ENCODE measurements at regions not wholly inside any gene's neighbourhood (a gene's known extent, or its start where the extent isn't known, plus 50 kb on each side); places are given as distances from the start of the nearest gene placed in this dataset.

DNA sequence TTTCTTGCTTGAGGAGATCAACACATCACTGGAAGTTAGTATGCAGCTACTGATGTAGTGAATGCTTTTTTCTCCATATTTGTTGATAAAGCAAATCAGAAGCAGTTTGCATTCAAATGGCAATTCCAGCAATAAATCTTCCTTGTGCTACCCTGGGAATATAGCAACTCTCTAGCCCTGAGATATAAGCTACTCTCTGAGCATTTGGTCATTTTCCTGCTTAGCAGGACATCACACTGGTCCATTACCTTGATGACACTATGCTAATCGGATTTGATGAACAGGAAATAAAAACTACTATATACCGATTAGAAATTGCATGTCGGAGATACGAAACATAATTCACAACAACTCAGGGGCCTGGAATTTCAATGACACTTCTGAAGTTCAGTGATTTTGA, 152.7 kb downstream of the CBLN2 start:
- Histone ChIP-seq H3K36me3 (no peaks in the 10 kb centered on the region), H3K27me3 (no peaks in the 10 kb centered on the region), H3K9me3 (no peaks in the 10 kb centered on the region), H3K4me3 (no peak overlapping the region)
- DNase-seq, result no peak

DNA sequence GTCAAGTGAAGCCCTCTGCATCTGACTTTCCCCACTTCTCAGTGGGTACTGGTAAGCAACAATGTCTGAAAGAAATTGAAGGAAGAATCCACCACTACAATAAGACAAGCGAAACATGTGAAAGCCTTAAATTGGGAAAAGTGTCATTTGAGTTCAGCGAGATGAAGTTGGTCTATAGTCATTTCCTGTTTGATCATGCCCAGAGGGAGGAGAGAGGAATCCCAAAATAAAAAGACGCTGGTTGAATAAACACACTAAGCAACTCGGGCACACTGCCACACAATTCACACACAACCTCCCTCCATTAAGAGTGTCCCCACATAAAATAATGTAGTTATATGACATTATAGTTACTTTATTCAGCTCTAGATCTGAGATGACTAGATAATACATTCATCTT, 166.1 kb downstream of the CBLN2 start:
- Histone ChIP-seq H3K27me3 (no peaks in the 10 kb centered on the region), H3K36me3 (no peaks in the 10 kb centered on the region), H3K4me3 (no peak overlapping the region), H3K9me3 (no peaks in the 10 kb centered on the region)
- no peak for DNase-seq

DNA sequence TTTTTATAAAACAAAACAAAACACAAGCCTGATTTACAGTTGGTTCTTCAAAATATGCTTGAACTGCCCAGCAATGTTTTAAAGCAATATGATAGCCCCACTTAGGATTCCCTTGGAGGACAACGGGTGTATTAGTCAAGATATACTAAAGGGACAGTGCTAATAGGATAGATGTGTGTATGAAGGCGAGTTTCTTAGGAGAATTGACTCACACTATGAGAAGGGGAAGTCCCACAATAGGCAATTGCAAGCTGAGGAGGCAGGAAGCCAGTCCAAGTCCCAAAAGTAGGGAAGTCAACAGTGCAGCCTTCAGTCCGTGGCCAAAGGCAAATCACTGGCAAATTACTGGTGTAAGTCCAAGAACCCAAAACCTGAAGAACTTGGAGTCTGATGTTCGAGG, 167.9 kb downstream of the CBLN2 start:
- no peak for DNase-seq
- no peak overlapping the region for H3K4me3 ChIP-seq
- no peaks in the 10 kb centered on the region for H3K36me3 ChIP-seq
- H3K27me3 ChIP-seq, result no peaks in the 10 kb centered on the region
- H3K9me3 ChIP-seq, result no peaks in the 10 kb centered on the region

DNA sequence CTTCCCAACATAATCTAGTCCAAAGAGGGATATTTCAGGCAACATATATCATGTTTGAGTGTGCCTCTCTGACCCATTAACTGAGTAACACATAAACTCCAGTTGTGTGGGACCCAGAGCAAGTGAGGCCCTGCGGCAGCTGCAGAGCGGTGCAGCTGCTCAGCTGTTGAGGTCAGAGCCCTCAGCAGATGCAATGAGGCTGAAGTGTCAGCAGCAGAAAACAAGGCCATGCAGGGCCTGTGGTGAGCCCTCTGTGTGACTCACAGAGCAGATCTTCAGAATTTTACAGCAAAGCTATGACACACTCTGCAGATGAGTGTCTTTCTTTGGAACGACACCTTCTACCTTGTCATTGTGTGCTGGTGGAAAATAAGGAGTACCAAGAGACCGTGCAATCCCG, 168.5 kb downstream of the CBLN2 start:
- H3K36me3 ChIP-seq, result no peaks in the 10 kb centered on the region
- no peaks in the 10 kb centered on the region for H3K27me3 ChIP-seq
- DNase-seq, result no peak
- H3K9me3 ChIP-seq, result no peaks in the 10 kb centered on the region
- H3K4me3 ChIP-seq, result no peak overlapping the region

GRCh38 chr18:72372076-72372475, 172.1 kb downstream of the CBLN2 start:
- Histone ChIP-seq H3K4me3 (no peak overlapping the region), H3K27me3 (no peaks in the 10 kb centered on the region), H3K36me3 (no peaks in the 10 kb centered on the region), H3K9me3 (no peaks in the 10 kb centered on the region)
- DNase-seq, result no peak

GRCh38 chr18:72368308-72368707, 175.8 kb downstream of the CBLN2 start:
- no peak overlapping the region for H3K4me3 ChIP-seq

GRCh38 chr18:72360634-72361033, 183.5 kb downstream of the CBLN2 start:
- Histone ChIP-seq H3K9me3 (no peaks in the 10 kb centered on the region), H3K4me3 (no peak overlapping the region), H3K36me3 (no peaks in the 10 kb centered on the region), H3K27me3 (no peaks in the 10 kb centered on the region)
- no peak for DNase-seq

More at GRCh38 chr18:72368308-72368707, 175.8 kb downstream of the CBLN2 start:
- DNase-seq, result no peak
- Histone ChIP-seq H3K9me3 (no peaks in the 10 kb centered on the region), H3K36me3 (no peaks in the 10 kb centered on the region), H3K27me3 (no peaks in the 10 kb centered on the region)

GRCh38 chr18:72342933-72343332, 201.2 kb downstream of the CBLN2 start:
- H3K9me3 ChIP-seq, result no peaks in the 10 kb centered on the region
- no peaks in the 10 kb centered on the region for H3K27me3 ChIP-seq
- H3K36me3 ChIP-seq, result no peaks in the 10 kb centered on the region
- H3K4me3 ChIP-seq, result no peak overlapping the region
- DNase-seq, result no peak

DNA sequence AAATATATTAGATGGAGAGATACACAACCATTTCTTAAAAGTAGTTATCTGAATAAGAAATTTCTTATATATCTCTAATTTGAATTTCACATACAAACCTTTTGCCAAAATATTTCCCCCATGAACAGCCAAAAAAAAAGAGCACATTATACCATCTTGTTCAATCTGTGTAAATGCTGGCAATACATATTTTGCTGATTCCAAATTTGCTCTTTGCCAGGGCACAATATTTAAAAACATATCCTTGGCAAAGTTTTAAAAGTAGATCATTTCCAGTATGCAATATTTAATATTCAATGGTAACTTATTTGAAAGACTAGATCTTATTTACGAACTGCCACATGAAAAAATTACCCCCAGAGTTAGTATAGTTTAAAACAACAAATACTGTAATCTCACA, 204.2 kb downstream of the CBLN2 start:
- H3K9me3 ChIP-seq, result no peaks in the 10 kb centered on the region
- H3K27me3 ChIP-seq, result no peaks in the 10 kb centered on the region
- H3K4me3 ChIP-seq, result no peak overlapping the region
- no peaks in the 10 kb centered on the region for H3K36me3 ChIP-seq
- no peak for DNase-seq

- no peak for DNase-seq
Observed at GRCh38 chr18:72336786-72337185, 207.4 kb downstream of the CBLN2 start.

DNA sequence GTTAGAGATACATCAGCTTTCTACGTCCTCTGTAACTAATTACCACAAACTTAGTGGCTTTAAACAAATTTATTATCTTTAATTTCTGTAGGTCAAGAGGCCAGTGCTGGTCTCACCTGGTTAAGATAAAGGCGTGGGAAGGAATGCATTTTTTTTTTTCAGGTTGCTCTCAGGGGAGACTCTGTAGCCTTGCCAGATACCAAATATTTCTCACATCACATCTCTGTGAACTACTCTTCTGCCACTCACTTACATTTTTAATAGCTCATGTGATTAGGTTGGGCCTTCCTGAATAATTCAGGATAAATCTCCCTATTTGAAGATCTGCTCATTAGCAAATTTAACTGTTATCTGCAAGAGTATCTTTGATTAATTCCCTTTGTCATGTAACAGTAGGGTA, 214.6 kb downstream of the CBLN2 start:
- no peak overlapping the region for H3K4me3 ChIP-seq
- H3K27me3 ChIP-seq, result no peaks in the 10 kb centered on the region
- no peaks in the 10 kb centered on the region for H3K9me3 ChIP-seq
- no peak for DNase-seq
- no peaks in the 10 kb centered on the region for H3K36me3 ChIP-seq

More at GRCh38 chr18:72336786-72337185, 207.4 kb downstream of the CBLN2 start:
- Histone ChIP-seq H3K4me3 (no peak overlapping the region), H3K27me3 (no peaks in the 10 kb centered on the region), H3K9me3 (no peaks in the 10 kb centered on the region), H3K36me3 (no peaks in the 10 kb centered on the region)

DNA sequence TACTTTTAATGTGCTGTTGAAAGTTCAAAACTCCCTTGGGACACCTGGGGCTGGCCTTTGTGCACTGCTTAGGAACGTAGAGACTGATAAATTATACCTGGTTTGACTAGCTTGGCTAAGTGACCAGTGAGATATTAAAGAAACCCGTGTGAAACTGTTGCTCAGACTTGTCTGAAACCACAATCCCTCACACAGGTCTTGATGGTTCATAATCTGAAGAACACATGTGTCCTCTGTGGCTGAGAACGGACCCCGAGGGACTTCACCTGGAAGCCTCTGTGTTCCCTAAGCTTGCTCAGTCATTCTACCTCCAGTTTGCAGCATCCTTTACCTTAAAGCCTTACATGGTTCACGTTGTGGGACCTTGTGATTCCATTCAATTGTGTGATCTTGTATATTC, 218.8 kb downstream of the CBLN2 start:
- no peaks in the 10 kb centered on the region; the same call in 1 of the 2 replicates for H3K27me3 ChIP-seq
- no peaks in the 10 kb centered on the region for H3K36me3 ChIP-seq
- H3K4me3 ChIP-seq, result no peak overlapping the region
- H3K9me3 ChIP-seq, result no peaks in the 10 kb centered on the region
- DNase-seq, result no peak

DNA sequence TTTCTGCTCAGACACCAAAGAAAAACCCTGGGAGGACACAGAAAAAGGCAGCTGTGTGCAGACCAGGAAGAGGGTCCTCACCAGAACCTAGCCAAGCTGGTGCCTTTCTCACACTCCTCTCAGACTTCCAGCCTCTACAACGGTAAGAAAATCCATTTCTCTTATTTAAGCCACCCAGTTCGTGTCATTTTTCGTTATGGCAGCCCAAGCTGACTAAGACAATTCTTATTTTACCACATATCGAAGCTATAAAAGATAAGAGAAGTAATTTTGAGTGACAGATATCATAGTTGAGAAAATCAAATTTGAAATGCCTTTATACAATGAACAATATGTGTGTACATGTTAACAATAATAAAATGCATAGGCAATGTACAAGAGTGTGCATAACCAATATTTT, 219.5 kb downstream of the CBLN2 start:
- DNase-seq, result no peak
- Histone ChIP-seq H3K27me3 (no peaks in the 10 kb centered on the region; the same call in 1 of the 2 replicates), H3K9me3 (no peaks in the 10 kb centered on the region), H3K36me3 (no peaks in the 10 kb centered on the region), H3K4me3 (no peak overlapping the region)

GRCh38 chr18:72316497-72316896, 227.6 kb downstream of the CBLN2 start:
- no peaks in the 10 kb centered on the region for H3K27me3 ChIP-seq
- no peak for DNase-seq

DNA sequence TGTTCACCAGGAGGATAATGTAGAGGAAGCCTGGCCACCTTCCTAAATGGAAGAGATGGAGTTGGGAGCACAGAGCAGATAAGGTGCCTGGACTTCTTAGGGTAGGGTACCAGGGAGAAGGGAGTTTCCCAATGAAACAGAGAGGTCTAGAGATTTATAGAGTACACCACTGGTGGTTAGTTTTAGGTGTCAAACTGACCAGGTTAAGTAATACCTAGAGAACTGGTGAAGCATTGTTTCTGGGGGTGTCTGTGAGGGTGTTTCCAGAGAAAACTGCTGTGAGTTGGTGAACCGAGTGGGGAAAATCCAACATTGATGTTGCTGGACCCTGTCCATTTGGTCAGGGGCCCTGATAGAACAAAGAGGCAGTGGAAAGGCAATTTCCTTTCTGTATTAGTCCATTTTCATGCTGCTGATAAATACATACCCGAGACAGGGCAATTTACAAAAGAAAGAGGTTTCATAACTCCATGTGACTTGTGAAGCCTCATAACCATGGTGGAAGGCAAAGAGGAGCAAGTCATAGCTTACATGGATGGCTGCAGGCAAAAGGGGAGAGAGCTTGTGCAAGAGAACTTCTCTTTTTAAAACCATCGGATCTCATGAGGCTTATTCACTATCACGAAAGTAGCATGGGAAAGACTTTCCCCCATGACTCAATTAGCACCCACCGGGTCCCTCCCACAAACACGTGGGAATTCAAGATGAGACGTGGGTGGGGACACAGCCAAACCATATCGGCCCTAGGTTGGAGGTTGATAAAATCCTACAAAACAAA, 260.8 kb downstream of the CBLN2 start:
- no peak for DNase-seq

More at GRCh38 chr18:72316497-72316896, 227.6 kb downstream of the CBLN2 start:
- Histone ChIP-seq H3K36me3 (no peaks in the 10 kb centered on the region), H3K4me3 (no peak overlapping the region), H3K9me3 (no peaks in the 10 kb centered on the region)

GRCh38 chr18:72273025-72273424, 271.1 kb downstream of the CBLN2 start:
- no peaks in the 10 kb centered on the region for H3K36me3 ChIP-seq
- H3K9me3 ChIP-seq, result no peaks in the 10 kb centered on the region
- no peak for DNase-seq
- H3K4me3 ChIP-seq, result no peak overlapping the region
- H3K27me3 ChIP-seq, result no peaks in the 10 kb centered on the region

More for the DNA sequence above, 260.8 kb downstream of the CBLN2 start:
- Histone ChIP-seq H3K4me3 (no peak overlapping the region), H3K36me3 (no peaks in the 10 kb centered on the region), H3K27me3 (no peaks in the 10 kb centered on the region), H3K9me3 (no peaks in the 10 kb centered on the region)

GRCh38 chr18:72261590-72261989, 282.6 kb downstream of the CBLN2 start:
- Histone ChIP-seq H3K9me3 (no peaks in the 10 kb centered on the region), H3K4me3 (no peak overlapping the region), H3K27me3 (no peaks in the 10 kb centered on the region), H3K36me3 (no peaks in the 10 kb centered on the region)
- DNase-seq, result no peak

DNA sequence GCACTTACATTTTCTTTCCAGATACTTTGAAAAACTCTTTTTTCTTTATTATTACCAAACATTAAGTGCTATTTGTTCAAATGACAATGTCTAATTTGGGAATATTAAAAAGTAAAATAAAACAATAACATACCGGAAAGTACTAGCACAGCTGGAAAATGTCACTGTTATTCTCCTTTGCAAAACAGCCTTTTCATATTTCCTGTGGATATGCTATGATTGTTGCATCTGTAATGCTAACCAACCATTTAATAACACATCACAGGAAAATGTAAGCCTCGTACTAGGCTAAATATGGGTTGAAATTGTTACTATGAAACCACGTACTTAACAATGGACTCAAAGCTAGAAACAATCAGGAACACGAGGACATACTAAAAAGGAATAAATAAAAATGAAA, 298.1 kb downstream of the CBLN2 start:
- Histone ChIP-seq H3K36me3 (no peaks in the 10 kb centered on the region), H3K9me3 (no peaks in the 10 kb centered on the region), H3K27me3 (no peaks in the 10 kb centered on the region), H3K4me3 (no peak overlapping the region)
- DNase-seq, result no peak

All from MG63 (cell line).